ENCODE measurements at regions not wholly inside any gene's neighbourhood (a gene's known extent, or its start where the extent isn't known, plus 50 kb on each side); places are given as distances from the start of the nearest gene placed in this dataset.

DNA sequence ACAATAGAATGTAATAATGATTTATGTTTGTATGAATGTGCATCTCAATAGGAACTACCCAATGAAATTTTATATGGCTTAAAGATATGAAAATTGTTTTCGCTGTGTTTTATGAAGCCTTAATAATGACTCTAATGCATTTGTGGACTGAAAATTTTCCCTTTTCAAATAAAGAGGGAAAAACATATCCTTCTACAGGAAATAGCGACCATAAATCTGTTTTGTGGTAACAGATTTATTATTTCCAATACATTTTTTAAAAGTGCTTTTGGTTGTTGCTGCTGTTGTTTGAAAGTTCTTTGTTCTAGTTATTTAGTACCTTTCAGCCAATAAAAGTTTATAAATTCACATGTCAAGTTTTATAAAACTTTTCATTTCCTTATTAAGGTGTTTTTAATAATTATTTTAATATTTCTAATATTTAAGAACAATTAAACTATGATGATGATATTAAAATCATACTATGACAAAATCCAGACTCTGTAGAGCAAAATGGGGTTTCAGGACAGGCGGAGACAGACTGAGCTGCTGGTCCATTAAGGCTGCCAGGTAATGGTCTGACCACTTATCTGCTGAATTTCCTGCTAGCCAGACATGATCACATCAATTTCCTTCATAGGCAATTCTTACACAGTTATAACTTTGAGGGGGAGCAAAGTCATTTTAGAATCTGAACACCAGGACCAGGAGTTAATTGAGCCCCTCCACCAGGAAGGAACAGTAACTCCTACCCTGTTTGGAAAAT, 65.7 kb upstream of the NEUROD1 start:
- TF ChIP-seq, protein P1, sequence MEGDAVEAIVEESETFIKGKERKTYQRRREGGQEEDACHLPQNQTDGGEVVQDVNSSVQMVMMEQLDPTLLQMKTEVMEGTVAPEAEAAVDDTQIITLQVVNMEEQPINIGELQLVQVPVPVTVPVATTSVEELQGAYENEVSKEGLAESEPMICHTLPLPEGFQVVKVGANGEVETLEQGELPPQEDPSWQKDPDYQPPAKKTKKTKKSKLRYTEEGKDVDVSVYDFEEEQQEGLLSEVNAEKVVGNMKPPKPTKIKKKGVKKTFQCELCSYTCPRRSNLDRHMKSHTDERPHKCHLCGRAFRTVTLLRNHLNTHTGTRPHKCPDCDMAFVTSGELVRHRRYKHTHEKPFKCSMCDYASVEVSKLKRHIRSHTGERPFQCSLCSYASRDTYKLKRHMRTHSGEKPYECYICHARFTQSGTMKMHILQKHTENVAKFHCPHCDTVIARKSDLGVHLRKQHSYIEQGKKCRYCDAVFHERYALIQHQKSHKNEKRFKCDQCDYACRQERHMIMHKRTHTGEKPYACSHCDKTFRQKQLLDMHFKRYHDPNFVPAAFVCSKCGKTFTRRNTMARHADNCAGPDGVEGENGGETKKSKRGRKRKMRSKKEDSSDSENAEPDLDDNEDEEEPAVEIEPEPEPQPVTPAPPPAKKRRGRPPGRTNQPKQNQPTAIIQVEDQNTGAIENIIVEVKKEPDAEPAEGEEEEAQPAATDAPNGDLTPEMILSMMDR (IDR thresholded peaks at IDR 0.05; ENCODE audit: low read depth, low read length, missing control alignments), result no peak
- no peak overlapping the region for H3K4me3 ChIP-seq (replicated peaks; ENCODE audit: low read depth, low read length)
- no peak for DNase-seq (ENCODE audit: extremely low read depth, low read depth)

GRCh38 chr2:181746844-181747243, 66.5 kb upstream of the NEUROD1 start:
- DNase-seq (ENCODE audit: extremely low read depth, low read depth), result no peak
- TF ChIP-seq, protein P1 (IDR thresholded peaks at IDR 0.05; ENCODE audit: low read depth, low read length, missing control alignments), result no peak
- no peak overlapping the region for H3K4me3 ChIP-seq (replicated peaks; ENCODE audit: low read depth, low read length)

DNA sequence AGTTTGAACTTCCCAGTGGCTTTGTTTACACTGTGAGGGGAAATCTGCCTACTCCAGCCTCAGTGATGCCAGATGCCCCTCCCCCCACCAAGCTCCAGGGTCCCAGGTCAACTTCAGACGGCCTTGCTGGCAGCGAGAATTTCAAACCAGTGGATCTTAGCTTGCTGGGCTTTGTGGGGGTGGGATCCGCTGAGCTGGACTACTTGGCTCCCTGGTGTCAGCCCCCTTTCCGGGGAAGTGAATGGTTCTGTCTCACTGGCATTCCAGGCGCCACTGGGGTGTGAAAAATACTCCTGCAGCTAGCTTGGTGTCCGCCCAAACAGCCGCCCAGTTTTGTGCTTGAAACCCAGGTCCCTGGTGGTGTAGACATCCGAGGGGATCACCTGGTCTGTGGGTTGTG, 70.0 kb upstream of the NEUROD1 start:
- no peak for DNase-seq (ENCODE audit: extremely low read depth, low read depth)
- H3K4me3 ChIP-seq (replicated peaks; ENCODE audit: low read depth, low read length), result no peak overlapping the region
- TF ChIP-seq, protein P1 (IDR thresholded peaks at IDR 0.05; ENCODE audit: low read depth, low read length, missing control alignments), result no peak

- no peak overlapping the region for H3K4me3 ChIP-seq (replicated peaks; ENCODE audit: low read depth, low read length)
- TF ChIP-seq, protein P1 (IDR thresholded peaks at IDR 0.05; ENCODE audit: low read depth, low read length, missing control alignments), result no peak
- DNase-seq (ENCODE audit: extremely low read depth, low read depth), result no peak
Observed at GRCh38 chr2:181751266-181752030, 71.1 kb upstream of the NEUROD1 start.

GRCh38 chr2:181752301-181752700, 72.0 kb upstream of the NEUROD1 start:
- TF ChIP-seq, protein P1 (IDR thresholded peaks at IDR 0.05; ENCODE audit: low read depth, low read length, missing control alignments), result no peak
- H3K4me3 ChIP-seq (replicated peaks; ENCODE audit: low read depth, low read length), result no peak overlapping the region
- no peak for DNase-seq (ENCODE audit: extremely low read depth, low read depth)

- DNase-seq (ENCODE audit: extremely low read depth, low read depth), result no peak
- TF ChIP-seq, protein P1 (IDR thresholded peaks at IDR 0.05; ENCODE audit: low read depth, low read length, missing control alignments), result no peak
- H3K4me3 ChIP-seq (replicated peaks; ENCODE audit: low read depth, low read length), result no peak overlapping the region
Observed at GRCh38 chr2:181753686-181754085, 73.4 kb upstream of the NEUROD1 start.
